ENCODE measurements at regions not wholly inside any gene's neighbourhood (a gene's known extent, or its start where the extent isn't known, plus 50 kb on each side); places are given as distances from the start of the nearest gene placed in this dataset.
"Not testable (repeated sequence)": the region's sequence is repeated elsewhere in the genome, so short reads cannot be mapped to it uniquely, and the experiment has no call there.

DNA sequence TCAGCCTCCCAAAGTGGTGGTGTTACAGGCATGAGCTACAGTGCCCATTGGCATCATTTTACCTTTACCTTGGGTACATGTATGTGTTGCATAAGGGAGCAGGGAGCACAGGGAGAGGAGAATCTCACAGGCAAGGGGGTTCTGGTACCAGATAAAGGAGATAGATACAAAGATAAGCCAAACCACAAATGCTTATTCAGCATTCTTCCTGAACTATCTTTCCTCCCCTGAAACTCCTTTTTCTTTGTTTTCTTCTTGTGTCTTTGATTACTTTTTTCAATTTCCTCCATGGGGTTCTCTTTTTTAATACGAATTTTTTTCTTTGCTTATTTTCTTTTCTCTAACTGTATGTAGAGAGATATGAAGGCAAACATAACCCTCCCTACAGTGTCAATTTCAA is 193.8 kb downstream of the SPDYE17 start:
- not testable (repeated sequence) for H3K4me1 Mint-ChIP-seq (ENCODE audit: low read depth); H3K4me3 Mint-ChIP-seq; H3K36me3 Mint-ChIP-seq (ENCODE audit: low read depth); H3K27ac Mint-ChIP-seq
- peaks cover 37% of the 10 kb centered on the region for H3K27me3 Mint-ChIP-seq
- H3K9me3 Mint-ChIP-seq: peaks cover 23% of the 10 kb centered on the region

DNA sequence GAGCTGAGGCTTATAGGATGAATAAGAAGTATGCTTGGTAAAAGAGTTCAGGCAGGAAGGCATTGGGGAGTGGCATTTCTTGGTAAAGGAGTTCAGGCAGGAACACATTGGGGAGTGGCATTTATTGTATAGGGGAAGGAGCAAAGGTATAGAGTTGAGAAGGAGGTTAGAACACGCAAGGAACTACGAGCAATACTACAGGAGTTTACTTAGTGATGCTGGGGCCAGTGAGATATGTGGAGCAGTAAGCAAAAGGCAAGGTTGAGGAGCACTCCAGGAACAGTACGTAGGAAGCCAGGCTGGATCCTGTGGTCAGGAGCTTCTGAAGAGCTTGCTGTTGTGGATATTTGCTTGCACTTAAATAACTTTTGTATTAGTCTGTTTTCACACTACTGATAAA is 202.2 kb upstream of the POMZP3 start:
- not testable (repeated sequence) for H3K4me1 Mint-ChIP-seq (ENCODE audit: low read depth); H3K27ac Mint-ChIP-seq; H3K36me3 Mint-ChIP-seq (ENCODE audit: low read depth); H3K9me3 Mint-ChIP-seq; H3K4me3 Mint-ChIP-seq
- H3K27me3 Mint-ChIP-seq: peaks cover 16% of the 10 kb centered on the region

DNA sequence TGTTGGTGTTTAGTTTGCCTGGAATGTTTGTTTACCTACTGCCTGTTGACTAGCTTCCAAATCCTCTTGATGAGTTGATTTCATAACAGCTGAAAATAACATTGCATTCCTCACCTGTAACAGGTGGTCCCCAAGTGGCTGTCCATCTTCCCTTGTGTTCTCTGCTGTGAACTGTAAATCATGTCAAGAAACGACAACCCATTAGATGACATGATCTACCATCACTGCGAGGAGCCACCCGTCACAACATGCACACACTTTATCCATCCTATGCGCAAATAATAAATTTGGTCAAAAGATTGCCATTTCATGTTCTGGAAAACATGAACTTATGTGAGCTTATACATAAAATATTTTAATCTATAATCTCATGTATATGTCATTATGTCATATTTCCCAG is 199.1 kb upstream of the POMZP3 start:
- H3K36me3 Mint-ChIP-seq (ENCODE audit: low read depth); H3K4me3 Mint-ChIP-seq; H3K9me3 Mint-ChIP-seq; H3K4me1 Mint-ChIP-seq (ENCODE audit: low read depth); H3K27ac Mint-ChIP-seq: not testable (repeated sequence)
- peaks cover 16% of the 10 kb centered on the region for H3K27me3 Mint-ChIP-seq

DNA sequence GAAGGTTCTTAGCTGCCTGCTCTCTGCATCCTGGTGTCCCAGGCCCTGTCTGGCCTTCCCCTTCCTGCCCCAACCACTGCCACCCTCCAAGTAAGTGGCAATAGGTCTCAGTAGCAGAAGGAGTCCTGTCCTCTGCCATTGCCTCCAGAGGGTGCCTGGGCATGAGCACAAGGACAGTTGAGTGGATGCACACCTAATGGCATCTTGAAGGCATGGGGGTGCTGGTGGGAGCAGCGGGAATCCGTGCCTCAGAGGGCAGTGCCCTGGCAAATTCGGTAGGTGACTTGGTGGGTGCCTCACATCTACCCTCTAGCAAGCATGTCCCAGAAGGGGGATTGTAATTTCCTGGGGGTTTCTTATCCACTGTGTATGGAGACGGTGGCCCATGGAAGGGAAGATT is 182.8 kb upstream of the POMZP3 start:
- not testable (repeated sequence) for H3K27ac Mint-ChIP-seq; H3K9me3 Mint-ChIP-seq; H3K4me3 Mint-ChIP-seq; H3K36me3 Mint-ChIP-seq (ENCODE audit: low read depth); H3K4me1 Mint-ChIP-seq (ENCODE audit: low read depth); H3K27me3 Mint-ChIP-seq

DNA sequence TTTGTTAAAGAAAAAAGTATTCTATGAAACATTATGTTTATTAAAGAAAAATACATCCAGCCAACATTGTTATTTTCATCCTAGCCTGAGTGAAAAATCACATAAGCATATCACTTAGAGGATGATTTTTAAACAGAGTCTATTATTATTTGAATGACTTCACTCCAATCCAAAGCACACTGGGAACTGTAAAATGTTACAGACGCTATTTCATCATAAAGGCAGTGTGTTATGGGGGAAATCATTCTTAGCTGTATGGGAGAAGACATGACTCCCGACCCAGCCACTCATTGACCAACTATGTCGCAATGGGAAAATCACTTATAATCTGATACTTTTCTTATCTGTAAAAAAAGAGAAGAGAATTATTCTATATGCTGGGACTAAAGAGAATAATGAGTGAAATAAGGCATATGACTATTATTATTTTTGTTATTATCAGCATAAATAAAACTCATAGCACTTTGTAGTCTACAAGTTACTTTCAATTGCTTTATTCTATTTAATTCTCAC is 180.6 kb upstream of the POMZP3 start:
- H3K4me1 Mint-ChIP-seq (ENCODE audit: low read depth); H3K4me3 Mint-ChIP-seq; H3K9me3 Mint-ChIP-seq; H3K36me3 Mint-ChIP-seq (ENCODE audit: low read depth); H3K27me3 Mint-ChIP-seq; H3K27ac Mint-ChIP-seq: not testable (repeated sequence)

DNA sequence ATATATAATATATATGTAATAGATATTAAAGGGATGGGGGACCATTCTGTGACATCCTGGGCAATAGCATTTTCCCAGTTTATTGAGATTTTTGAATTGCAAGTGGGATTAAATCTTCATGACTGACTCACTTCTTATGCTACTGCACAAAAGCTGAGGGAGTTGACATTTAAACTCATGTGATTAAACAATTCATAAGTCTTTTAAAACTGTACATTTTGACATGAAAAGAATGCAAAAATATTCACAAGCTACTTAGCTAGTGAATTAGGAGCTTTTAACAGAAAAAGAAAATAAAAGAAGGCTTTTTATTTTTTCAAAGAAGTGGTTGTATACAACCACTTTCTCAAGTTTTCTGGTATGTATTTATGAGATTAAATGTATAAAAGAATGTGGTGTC is 179.4 kb upstream of the POMZP3 start:
- not testable (repeated sequence) for H3K4me3 Mint-ChIP-seq; H3K4me1 Mint-ChIP-seq (ENCODE audit: low read depth); H3K27me3 Mint-ChIP-seq; H3K36me3 Mint-ChIP-seq (ENCODE audit: low read depth); H3K9me3 Mint-ChIP-seq; H3K27ac Mint-ChIP-seq

DNA sequence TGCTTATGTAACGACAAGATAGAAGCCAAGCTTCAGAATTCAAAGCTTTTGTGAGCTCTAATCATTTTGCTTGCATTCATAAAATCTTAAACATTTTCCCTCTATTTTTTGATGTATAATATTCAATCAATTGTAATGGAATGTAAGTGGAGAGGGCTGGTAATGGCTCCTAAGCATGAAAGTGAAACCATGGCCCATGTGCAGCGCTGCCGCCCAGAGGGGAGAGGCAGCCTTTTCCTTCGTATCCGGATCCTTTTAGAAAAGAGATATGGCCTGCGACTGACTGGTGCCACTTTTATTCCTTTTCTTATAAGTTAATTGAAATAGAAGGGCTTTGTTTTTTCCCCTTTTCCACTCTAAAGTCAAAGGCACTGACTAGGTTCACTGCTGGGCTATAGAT is 178.9 kb upstream of the POMZP3 start:
- H3K27ac Mint-ChIP-seq; H3K27me3 Mint-ChIP-seq; H3K36me3 Mint-ChIP-seq (ENCODE audit: low read depth); H3K4me1 Mint-ChIP-seq (ENCODE audit: low read depth); H3K9me3 Mint-ChIP-seq; H3K4me3 Mint-ChIP-seq: not testable (repeated sequence)

DNA sequence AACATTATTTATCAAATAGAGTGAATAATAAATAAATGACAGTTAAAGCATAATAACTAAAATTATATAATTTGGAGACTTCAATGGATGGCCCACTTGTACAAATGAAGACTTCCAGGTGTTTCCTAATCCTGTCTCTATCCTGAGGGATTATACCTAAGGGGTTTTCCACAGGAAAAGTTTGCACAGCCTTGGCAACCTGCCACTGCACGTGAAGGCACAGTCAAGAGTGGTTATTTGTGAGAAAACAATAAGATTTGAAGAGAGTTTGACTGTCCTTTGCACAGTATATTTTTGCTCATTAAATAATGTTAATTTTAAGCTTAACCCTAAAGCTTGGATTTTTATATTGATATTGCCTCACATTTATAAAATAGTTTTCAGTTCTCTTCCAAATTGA is 178.2 kb upstream of the POMZP3 start:
- H3K4me1 Mint-ChIP-seq (ENCODE audit: low read depth); H3K27me3 Mint-ChIP-seq; H3K9me3 Mint-ChIP-seq; H3K27ac Mint-ChIP-seq; H3K36me3 Mint-ChIP-seq (ENCODE audit: low read depth); H3K4me3 Mint-ChIP-seq: not testable (repeated sequence)

DNA sequence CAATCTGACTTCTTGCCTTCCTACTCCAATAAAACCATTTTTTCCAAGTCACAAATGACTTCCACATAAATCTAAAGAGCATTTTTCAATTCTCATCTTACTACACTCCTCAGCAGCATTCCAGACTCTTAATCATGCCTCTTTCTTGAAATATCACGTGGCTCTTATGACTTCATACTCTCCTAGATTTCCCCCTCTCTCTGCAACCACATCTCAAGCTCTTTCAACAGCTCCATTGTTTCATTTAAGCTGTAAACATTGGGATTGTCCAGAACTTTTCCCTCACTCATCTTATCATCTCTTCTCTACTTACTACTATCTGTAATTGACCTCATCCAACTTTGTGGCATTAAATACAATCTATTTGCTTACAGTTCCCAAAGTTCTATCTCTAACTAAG is 170.6 kb upstream of the POMZP3 start:
- H3K9me3 Mint-ChIP-seq; H3K36me3 Mint-ChIP-seq (ENCODE audit: low read depth); H3K4me3 Mint-ChIP-seq: not testable (repeated sequence)

DNA sequence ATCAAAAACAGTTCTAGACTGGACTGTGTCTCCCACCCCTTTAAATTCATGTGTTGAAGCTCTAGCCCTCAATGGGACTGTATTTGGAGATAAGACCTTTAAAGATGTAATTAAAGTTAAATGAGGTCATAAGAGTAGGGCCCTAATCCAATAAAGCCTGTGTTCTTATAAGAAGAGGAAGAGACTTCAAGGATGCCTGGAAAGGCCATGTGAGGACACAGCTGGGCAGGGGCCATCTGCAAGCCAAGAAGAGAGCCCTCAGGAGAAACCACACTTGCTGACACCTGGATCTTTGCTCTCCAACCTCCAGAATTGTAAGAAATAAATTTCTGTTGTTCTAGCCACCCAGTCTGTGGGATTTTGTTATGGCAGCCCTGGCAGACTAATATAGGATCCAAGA is 153.6 kb upstream of the POMZP3 start:
- not testable (repeated sequence) for H3K27ac Mint-ChIP-seq; H3K9me3 Mint-ChIP-seq; H3K4me3 Mint-ChIP-seq; H3K36me3 Mint-ChIP-seq (ENCODE audit: low read depth); H3K4me1 Mint-ChIP-seq (ENCODE audit: low read depth); H3K27me3 Mint-ChIP-seq

More for the DNA sequence above, 170.6 kb upstream of the POMZP3 start:
- not testable (repeated sequence) for H3K4me1 Mint-ChIP-seq (ENCODE audit: low read depth); H3K27ac Mint-ChIP-seq
- H3K27me3 Mint-ChIP-seq: peaks cover 25% of the 10 kb centered on the region

DNA sequence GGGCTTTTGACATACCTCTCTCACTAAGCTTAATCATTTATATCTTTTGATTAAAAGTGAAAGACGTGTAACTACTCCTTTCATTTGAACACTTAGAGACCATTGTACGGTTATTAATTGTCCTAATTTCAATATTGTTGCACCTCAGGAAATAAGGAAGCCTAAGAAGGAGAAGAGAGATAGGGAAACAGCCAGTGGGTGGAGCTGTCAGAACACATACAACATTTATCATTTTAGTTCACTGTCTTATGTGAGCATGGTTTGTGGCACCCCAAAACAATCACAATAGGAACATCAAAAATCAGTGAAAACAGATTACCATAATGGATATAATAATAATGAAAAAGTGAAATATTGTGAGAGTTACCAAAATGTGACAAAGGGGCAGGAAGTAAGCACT is 147.2 kb upstream of the POMZP3 start:
- not testable (repeated sequence) for H3K4me1 Mint-ChIP-seq (ENCODE audit: low read depth); H3K27ac Mint-ChIP-seq; H3K27me3 Mint-ChIP-seq; H3K36me3 Mint-ChIP-seq (ENCODE audit: low read depth); H3K9me3 Mint-ChIP-seq; H3K4me3 Mint-ChIP-seq

DNA sequence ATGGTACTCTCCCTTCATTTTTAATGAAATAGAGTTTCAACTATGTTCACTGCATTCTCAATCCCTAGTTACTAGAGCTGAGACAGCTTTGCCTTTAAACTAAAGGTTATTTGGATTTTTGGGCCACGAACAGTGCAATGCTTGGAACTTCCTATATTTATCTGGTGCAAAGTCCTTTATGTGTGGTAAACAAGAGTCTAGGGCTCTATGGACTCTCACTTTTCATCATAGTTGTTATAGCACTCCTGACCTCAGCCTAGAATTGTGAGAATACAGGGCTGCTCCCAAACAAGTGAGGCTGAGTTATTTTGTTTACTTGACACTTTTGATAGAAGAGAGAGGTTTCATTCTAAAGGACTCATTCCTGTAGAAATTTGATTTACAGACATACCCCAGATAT is 144.9 kb upstream of the POMZP3 start:
- H3K9me3 Mint-ChIP-seq; H3K36me3 Mint-ChIP-seq (ENCODE audit: low read depth); H3K27ac Mint-ChIP-seq; H3K4me1 Mint-ChIP-seq (ENCODE audit: low read depth); H3K4me3 Mint-ChIP-seq; H3K27me3 Mint-ChIP-seq: not testable (repeated sequence)

DNA sequence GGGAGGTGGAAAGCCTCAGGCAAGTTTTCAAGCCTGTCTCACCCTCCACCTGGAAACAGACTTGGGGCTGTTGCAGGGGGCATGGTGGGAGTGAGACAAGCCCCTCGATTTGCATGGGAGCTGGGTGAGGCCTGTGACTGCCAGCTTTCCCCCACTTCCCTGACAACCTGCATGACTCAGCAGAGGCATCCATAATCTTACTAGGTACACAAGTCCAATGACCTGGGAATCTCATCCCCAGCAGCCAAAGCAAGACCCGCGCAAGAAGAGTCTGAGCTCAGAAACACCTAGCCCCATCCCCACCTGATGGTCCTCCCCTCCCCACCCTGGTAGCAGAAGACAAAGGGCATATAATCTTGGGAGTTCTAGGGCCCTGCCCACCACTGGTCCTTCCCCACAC is 136.9 kb upstream of the POMZP3 start:
- H3K4me1 Mint-ChIP-seq (ENCODE audit: low read depth); H3K36me3 Mint-ChIP-seq (ENCODE audit: low read depth); H3K4me3 Mint-ChIP-seq; H3K27ac Mint-ChIP-seq: not testable (repeated sequence)
- H3K9me3 Mint-ChIP-seq: peaks cover 14% of the 10 kb centered on the region
- peaks cover 17% of the 10 kb centered on the region for H3K27me3 Mint-ChIP-seq

DNA sequence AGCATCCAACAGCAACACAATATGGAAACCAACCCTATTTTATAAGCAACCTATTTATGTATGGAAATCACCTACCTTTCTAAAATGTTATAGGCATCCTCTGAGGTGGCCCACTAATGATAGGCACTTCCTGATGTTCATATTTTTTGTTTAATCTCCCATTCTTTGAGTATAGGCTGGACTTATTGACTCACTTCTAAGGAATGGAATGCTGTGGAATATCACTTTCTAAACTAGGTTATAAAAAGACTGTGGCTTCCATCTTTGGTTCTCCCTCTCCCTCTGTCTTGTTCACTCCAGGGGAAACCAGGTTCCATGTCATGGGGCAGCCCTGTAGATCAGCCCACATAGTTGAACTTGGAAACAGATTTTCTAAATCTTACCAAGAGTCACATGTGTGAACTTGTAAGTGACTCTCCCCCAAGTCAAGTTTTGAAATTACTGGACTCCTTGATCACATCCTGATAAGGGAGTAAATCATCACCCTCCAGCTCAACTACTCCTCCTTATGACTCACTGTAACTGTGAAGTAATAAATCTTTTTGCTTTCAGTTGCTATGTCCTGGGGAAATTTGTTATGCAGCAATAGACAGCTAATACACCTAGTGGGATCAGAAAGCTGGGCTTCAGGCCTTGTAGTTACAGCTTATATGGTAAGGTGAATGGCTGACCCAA is 133.6 kb upstream of the POMZP3 start:
- not testable (repeated sequence) for H3K9me3 Mint-ChIP-seq

DNA sequence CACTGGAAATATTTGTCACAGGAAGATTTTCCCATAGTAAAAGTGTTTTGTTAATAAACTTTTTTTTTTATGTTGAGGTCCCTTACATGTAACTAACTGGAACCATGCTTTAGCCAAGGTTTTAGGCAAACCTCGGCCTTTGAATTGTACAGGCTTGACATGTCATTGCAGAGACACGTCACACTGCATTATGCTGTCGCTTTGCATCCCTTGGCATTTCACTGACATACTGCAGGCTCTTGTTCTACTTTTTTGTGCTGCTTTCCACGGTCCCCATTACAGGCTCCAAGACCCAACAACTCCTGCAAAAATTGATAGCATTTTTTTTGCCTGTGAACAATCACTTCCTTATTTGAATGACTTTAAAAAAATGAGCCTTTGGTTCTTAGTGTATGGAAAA is 112.5 kb upstream of the POMZP3 start:
- H3K27me3 Mint-ChIP-seq; H3K4me3 Mint-ChIP-seq; H3K9me3 Mint-ChIP-seq; H3K4me1 Mint-ChIP-seq (ENCODE audit: low read depth); H3K27ac Mint-ChIP-seq; H3K36me3 Mint-ChIP-seq (ENCODE audit: low read depth): not testable (repeated sequence)

More for the DNA sequence above, 133.6 kb upstream of the POMZP3 start:
- H3K4me1 Mint-ChIP-seq (ENCODE audit: low read depth); H3K4me3 Mint-ChIP-seq; H3K36me3 Mint-ChIP-seq (ENCODE audit: low read depth); H3K27ac Mint-ChIP-seq: not testable (repeated sequence)
- peaks cover 27% of the 10 kb centered on the region for H3K27me3 Mint-ChIP-seq

DNA sequence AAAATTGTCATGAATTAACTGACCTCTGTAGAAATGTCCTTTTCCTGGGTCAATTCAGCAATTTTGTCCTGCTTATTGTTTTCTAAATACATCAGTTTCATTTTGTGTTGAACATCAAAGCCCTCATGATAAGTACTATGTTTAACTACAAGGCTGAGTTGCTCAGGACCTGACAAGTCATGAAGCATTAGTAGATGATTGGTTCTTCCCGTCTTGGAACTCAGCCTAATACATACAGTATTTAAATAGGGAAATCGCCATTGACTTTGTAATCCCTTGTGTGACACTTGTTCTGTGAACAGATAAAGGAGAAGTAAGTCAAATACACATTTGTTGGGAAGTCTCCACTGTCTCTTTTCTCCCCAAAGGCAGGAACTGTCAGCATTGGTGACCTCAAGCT is 109.6 kb upstream of the POMZP3 start:
- not testable (repeated sequence) for H3K27ac Mint-ChIP-seq; H3K36me3 Mint-ChIP-seq (ENCODE audit: low read depth); H3K4me3 Mint-ChIP-seq; H3K9me3 Mint-ChIP-seq; H3K4me1 Mint-ChIP-seq (ENCODE audit: low read depth); H3K27me3 Mint-ChIP-seq

DNA sequence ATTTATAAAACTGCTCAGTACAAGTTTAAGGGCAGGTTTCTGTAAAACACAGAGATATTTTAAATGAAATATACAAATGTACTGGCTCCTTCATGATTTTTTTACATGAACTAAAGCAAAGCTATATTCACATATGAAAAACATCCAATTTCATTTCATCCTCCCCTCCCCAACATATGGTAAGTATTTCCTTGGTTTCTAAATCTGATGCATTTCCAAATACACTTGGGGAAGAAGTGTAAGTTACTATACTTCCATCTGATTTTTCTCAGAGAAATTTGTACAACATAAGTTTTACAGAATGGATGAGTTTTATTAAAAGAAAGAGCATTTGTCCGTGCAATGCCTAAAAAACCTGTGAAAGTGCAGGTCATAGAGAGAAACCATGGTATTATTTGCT is 109.0 kb upstream of the POMZP3 start:
- not testable (repeated sequence) for H3K27ac Mint-ChIP-seq; H3K27me3 Mint-ChIP-seq; H3K36me3 Mint-ChIP-seq (ENCODE audit: low read depth); H3K4me1 Mint-ChIP-seq (ENCODE audit: low read depth); H3K9me3 Mint-ChIP-seq; H3K4me3 Mint-ChIP-seq

Measured in stimulated activated naive CD8-positive, alpha-beta T cell treated with anti-CD3 and anti-CD28 coated beads, Interleukin-15, Interleukin-2, amounts not matched to agents 100 ng/mL and 50 ng/mL, for 24 hours (primary cell).